NCI-H128 (cell line): ENCODE measurements at regions not wholly inside any gene's neighbourhood (a gene's known extent, or its start where the extent isn't known, plus 50 kb on each side); places are given as distances from the start of the nearest gene placed in this dataset.
"Not testable (repeated sequence)": the region's sequence is repeated elsewhere in the genome, so short reads cannot be mapped to it uniquely, and the experiment has no call there.

Experiments
- DNase-seq: peaks from one replicate; lab custom pipeline; 2025; ENCODE audit not compliant: unreplicated experiment; lab: John Stamatoyannopoulos, UW

- DNase-seq = no peak
Measured at GRCh38 chr10:111261081-111261615, 184.3 kb downstream of the ADRA2A start.

- no peak for DNase-seq
Measured at GRCh38 chr10:111265341-111265740, 188.5 kb downstream of the ADRA2A start.

GRCh38 chr10:111266165-111266564 is 189.3 kb downstream of the ADRA2A start:
- no peak for DNase-seq

GRCh38 chr10:111267673-111268072 is 190.8 kb downstream of the ADRA2A start:
- no peak for DNase-seq

GRCh38 chr10:111273235-111273634 is 196.4 kb downstream of the ADRA2A start:
- no peak for DNase-seq

GRCh38 chr10:111273635-111274034 is 196.8 kb downstream of the ADRA2A start:
- no peak for DNase-seq

GRCh38 chr10:111275091-111275490 is 198.3 kb downstream of the ADRA2A start:
- no peak for DNase-seq

GRCh38 chr10:111277661-111278060 is 200.8 kb downstream of the ADRA2A start:
- no peak for DNase-seq

GRCh38 chr10:111278266-111278665 is 201.4 kb downstream of the ADRA2A start:
- DNase-seq = no peak

- DNase-seq = no peak
Measured at GRCh38 chr10:111281516-111281915, 204.7 kb downstream of the ADRA2A start.

GRCh38 chr10:111289461-111289860 is 212.6 kb downstream of the ADRA2A start:
- no peak for DNase-seq

GRCh38 chr10:111290649-111291048 is 213.8 kb downstream of the ADRA2A start:
- no peak for DNase-seq

- DNase-seq = no peak
Measured at GRCh38 chr10:111295788-111296187, 219.0 kb downstream of the ADRA2A start.

GRCh38 chr10:111297351-111297848 is 220.6 kb downstream of the ADRA2A start:
- no peak for DNase-seq

GRCh38 chr10:111298031-111298430 is 221.2 kb downstream of the ADRA2A start:
- no peak for DNase-seq

GRCh38 chr10:111299037-111299436 is 222.2 kb downstream of the ADRA2A start:
- DNase-seq = no peak

- DNase-seq = no peak
Measured at GRCh38 chr10:111303887-111304286, 227.1 kb downstream of the ADRA2A start.

GRCh38 chr10:111316722-111317212 is 239.9 kb downstream of the ADRA2A start:
- no peak for DNase-seq

GRCh38 chr10:111319866-111320265 is 243.0 kb downstream of the ADRA2A start:
- no peak for DNase-seq

GRCh38 chr10:111323389-111323966 is 246.6 kb downstream of the ADRA2A start:
- DNase-seq = no peak

- not testable (repeated sequence) for DNase-seq
Measured at GRCh38 chr10:111332174-111332573, 255.3 kb downstream of the ADRA2A start.

GRCh38 chr10:111335826-111336225 is 259.0 kb downstream of the ADRA2A start:
- no peak for DNase-seq

- no peak for DNase-seq
Measured at GRCh38 chr10:111338035-111338434, 261.2 kb downstream of the ADRA2A start.
